ENCODE measurements at regions not wholly inside any gene's neighbourhood (a gene's known extent, or its start where the extent isn't known, plus 50 kb on each side); places are given as distances from the start of the nearest gene placed in this dataset.

DNA sequence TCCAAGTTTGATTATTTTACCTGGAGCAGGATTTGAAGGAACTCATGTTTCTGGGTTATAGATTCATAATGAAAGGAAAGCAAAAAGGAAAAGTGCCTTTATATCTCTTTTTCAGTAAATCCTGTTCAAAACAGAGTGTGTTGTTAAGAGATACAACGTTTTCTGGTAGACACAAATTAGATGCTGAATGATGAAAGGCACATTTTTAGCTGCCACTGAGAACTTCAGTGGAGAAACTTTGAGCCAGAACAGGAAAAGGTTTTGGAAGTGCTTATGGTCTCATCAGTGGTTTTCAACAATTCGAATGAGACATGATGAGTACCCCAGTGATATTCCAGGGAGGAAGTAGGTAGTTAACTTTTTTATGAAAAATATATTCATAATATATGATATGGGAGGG lies 338.0 kb upstream of the C1orf87 start:
- DNase-seq, result no peak

DNA sequence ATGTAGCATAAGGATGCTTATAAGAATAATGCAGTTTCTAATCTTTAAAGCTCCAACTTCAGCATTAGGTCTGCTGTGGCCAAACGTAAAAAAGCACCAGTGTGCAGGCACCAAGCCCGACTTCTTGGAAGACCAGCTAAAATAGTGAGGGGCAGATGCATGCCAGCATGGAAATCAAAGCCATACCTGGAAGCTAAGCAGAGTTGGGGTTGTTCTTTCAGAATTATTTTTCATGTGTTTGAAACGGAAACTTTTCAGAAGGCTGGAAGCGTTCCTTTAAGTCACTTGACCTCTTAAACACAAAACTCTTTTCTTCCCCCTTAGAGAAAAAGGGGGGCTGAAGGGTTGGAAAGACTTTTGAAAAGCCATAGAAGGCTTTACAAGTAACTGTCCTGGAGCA lies 329.2 kb upstream of the C1orf87 start:
- DNase-seq, result no peak

DNA sequence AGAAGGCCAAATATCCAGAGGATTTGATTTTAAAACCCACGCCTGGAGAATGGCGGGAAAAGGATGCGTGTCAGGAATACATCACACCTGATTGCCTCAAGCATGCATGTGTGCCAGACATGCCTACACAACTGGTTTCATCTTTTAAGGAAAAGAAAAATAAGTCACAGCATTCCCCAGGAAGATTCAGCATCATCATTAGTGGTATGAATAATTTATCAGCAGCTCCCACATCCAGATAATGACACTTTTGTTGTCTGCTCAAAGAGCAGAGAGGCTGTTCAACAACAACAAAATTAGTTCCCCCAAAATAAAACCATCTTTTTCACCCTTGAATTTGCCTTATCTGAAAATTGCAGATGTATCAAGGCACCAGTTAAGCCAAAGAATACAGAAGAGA lies 328.6 kb upstream of the C1orf87 start:
- no peak for DNase-seq

DNA sequence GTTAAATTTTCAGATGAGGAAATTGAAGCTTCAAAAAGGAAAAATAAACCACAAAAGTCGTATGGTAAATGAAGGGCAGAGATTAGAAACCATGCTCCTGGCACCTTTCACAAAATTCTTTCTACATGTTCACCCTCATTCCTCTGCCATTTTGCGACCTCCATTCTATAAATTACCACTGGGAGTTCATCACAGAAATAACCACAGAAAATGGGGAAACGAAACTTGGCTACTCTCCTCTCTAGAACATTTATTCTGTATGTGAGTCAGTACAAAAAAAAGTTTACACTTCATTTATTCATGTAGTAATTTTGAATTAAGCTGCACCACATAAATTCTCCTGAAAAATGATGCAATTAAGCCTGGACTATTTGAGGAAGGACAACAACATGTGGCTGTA lies 320.9 kb upstream of the C1orf87 start:
- DNase-seq, result no peak

DNA sequence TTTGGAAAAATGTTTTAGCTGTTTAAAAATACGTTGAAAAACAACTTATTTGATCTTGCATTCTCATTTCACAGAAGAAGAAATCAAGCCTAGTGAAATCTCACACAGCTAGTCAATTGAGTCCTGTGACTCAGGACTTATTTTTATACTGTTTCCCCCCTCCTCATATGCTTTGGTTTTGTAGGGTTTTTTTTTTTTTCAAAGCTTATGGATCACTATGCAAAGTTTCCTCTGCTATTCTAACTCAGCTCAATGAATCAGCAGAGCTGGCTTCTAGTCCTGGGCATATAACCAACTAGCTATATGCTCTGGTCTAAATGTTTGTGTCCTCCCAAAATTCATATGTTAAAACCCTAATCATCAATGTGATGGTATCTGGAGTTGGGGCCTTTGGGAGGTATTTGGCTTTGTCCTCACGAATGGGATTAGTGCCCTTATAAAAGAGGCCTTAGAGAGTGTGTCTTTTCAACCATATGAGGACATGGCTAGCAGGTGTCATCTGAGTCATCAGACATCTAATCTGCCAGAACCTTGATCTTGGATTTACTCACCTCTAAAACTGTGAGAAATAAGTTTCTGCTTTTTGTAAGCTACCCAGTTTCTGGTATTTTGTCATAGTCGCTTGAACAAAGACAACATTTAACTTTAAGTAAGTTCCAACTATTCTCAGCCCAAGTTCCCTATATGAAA lies 317.2 kb upstream of the C1orf87 start:
- no peak for DNase-seq

DNA sequence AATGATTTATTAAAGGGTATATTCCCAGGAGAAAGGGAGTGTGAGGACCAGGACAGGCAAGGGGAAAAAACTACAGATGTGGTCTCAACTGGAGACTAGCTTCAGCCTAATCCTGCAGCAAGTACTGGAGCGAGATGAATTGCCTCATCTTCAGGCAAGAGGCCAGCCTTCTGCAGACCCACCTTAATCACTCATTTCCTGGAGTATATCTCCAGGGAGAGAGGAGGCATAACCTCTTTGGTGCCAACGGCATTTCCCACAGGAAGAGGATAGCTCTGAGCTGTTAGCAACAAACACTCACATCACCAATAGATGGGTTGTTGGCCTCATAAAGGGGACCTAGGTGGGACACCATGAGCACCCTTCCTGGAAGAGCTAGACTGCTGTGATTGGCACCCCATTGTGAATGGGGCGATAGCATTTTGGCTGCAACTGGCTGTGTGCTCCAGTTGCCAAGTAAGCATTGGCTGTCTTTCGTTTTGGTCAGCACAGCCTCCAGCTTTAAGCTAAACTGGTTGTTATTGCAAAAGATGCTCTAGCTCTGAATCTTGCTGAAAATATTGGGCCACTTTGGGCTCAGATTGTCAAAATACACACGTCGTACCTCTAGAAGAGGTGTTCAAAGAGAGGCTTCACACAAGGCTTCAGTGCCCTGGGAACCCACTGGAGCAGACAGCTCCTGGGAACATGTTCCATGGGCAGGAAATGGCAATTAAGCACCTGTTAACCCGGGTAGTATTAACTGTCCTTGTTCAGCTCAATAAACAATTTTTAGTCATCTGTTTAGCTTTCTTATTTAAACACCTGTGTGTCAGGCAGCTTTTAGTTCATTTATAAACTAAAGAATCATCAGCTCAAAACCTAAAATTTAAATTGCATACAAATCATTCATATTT lies 314.8 kb upstream of the C1orf87 start:
- DNase-seq, result no peak

DNA sequence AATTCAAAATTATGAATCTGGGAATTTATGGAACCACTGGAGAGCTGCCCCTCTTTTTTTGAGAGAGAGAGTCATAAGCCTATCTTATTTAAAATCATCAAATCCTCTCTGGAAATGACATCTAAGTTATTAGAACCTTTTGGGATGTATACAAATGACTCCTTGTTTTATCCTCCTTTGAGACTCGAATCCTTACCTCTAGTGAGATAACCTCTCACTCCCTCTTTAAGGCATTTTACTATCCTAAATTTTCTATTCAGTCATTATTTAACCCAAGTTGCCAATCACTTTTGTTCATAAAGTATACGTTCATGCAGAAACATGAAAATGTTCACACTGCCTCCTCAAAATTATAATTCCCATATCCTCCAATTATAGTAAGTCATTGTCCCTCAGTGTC lies 313.6 kb upstream of the C1orf87 start:
- no peak for DNase-seq

DNA sequence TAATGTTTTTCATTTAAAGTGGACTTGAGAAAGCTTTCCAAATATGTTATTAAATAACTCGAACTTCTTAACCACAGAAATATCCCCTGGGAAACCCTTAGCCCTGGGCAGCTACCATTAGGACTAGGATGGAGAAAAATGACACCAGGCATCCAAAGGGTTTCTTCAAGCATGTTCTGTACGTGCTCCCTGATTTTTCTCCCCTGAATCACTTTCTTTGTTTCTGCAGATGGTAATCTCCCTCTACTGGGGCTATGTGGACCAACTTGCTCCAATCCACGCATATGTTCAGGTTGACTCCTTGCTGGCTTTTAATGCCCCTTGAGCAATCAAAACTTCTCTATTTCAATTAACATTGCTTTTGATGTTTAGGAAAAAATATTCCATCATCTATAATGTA lies 312.7 kb upstream of the C1orf87 start:
- no peak for DNase-seq

DNA sequence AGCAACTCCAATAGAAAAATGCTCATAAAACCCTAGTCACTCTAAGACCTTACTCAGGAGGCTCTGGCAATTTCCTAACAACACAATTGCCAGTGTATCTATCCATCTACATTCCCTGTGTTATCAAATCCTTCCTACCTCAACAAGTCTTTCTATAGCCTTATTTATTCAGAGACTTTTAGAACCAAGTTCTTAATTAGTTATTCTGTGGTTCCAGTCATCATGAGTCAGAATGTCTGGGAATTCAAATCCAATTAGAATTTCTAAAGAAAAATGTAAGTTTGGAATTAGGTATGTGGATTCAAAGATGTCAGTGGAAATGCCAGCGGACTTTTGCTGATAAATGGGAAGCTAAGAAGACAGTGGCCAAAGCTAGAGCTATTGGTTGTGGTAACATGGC lies 302.6 kb upstream of the C1orf87 start:
- DNase-seq, result no peak

DNA sequence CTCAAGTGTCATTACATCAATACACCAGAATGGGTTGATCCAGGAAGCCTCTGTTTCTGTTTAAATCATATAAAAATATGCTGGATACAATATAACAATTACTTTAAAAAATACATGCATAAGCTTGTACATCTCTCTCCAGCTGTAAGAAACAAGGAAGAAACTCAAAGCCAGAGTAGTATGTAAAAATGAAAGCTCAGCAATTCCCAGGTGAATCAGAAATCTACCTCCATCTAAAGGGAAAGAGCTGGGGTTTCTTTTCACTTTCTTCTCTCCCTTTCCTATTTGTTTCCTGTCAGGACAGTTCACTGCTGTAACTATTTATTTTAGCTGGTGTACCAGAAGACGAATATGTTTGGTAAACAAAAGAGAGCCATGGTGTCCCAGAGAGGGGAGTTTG lies 301.0 kb upstream of the C1orf87 start:
- DNase-seq, result no peak

DNA sequence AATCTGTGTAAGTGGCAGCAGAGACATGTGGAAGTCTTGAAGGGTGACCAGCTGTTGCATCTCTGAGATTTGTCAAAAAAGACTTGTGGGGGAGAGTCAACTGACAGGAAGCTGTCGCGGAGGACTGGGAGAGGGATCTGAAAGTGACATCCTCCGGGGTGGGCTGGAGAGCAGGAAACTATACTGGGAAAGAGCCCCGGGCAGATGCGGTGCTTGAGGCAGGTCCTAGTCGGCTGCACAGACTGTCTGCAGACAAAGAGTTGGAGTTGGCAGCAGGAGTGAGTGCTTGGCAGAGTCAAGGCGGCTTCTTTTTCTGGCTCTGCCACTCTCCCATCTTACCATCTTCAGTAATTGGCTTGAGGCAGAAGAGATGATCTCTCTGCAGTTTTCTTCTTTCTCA lies 294.0 kb upstream of the C1orf87 start:
- DNase-seq, result no peak

DNA sequence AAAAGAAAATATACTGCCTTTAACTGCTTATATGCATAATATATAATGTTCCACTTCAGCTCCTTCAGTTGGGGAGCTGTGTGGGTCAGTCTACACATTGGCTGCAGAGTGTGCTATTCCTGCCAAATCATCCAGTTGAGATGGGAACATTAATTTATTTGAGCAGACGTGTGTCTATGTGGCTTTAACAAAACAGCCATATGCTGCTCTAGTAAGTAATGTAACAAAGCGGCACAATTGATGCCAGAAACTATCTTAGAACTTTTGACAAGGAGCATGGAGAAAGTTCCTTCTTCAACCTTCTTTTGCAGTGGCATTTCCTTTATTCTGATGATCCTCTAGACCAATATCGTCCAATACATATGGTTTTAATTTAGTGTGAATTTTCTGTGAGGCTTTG lies 285.9 kb upstream of the C1orf87 start:
- DNase-seq, result no peak

DNA sequence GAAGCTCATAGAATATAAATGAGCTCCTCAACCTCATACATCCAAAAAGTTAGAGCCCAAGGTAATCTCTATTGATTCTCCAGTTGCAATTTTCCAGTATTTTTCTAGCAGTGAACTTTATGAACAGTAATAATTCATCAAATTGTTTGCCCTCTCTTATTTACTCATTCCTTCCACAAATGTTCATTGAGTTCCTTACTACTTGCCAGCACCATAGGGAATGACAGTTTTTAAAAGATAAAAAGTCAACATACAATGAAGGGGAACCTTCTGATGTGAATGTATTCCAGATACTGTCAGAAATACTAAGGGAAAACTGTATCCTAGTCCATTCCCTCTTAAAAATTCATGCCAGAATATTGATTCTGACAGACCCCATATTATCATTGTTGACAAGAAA lies 277.0 kb upstream of the C1orf87 start:
- no peak for DNase-seq

DNA sequence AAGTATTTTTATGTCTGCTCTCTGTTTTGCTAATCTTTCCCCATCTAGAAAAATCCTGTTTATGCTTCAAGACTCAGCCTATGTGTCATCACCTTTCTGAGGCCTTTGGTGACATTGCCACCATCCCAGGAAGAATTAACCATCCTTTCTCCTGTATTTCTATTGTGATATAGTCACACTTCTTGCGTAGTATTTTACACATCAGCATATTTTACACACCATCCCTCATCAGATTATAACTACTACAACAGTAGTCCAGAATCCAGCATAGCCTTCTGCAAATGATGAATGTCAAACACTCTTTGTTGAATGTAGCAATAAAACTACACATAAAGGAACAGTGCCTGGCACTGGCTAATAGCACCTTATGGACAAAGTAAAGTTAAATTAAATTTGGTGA lies 275.3 kb upstream of the C1orf87 start:
- DNase-seq, result no peak

DNA sequence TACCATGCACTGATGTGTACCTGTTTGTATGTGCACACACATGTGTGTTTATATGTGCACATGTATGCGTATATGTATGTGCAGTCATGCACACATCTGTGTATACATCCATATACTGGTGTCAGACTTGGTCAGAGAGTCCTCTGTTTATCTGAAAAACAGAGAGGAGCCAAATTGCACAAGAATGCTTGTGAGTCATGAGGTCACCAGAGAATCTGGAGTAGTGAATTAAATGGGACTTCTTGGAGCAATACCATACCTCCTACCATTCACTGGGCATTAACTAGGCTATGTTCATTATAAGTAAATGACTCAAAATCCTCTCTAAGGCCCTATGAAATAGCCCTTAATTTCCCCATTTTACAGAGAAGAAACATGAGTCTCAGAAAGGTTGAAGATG lies 272.1 kb upstream of the C1orf87 start:
- DNase-seq, result no peak

DNA sequence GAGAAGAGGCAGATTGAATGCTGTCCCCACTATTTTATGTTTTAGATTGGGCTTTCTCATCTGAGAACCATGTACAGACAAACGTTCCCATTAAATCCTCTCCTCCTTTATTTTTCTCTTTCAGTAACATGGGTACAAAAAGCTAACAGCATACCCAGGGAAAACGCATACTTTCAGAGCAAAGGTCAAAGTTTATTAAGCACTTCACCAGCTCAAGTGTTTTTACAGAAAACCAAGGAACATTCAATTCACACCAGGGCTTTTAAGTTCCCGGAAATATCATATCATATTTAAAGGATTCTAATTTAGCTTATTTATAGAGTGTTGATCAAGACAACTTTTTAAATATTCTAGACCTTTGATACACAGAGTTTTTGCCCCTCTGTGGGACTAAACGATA lies 271.5 kb upstream of the C1orf87 start:
- DNase-seq, result no peak

DNA sequence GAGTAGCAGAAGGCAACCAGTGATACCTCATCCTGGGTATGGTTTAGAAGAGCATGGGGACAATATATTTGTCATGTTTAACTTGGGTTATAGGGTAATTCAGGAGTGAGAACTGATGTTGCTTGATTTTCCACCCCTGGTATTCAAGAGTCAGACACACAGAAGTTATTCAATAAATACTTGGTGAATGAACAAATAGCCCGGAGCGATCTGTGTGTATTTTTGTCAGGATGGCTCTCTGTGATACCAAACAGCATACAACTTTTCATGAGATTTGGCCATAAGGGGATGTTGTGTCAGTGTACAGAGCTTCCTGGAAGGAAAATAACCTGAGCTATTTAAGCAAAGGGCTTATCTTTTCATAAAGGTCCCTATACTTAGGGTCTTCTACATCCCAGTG lies 270.2 kb upstream of the C1orf87 start:
- DNase-seq, result no peak

DNA sequence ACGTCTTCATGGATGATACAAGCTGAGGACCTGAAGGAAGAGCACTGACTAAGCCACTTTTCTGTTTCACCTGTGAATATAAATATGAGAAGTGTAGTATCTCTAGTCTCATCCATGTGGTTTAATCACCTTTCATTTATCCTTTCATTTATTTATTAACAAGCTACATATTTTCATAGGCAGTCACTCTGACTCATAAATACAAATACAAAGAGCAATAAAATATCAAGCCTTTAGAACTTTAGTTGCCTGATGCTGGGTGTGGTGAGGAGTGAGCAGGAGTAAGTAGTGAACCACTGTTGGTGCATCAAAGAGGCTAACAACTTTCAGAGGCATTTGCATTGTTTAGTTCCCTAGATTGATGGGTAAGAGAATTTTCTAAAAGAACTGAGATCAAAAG lies 269.0 kb upstream of the C1orf87 start:
- no peak for DNase-seq

DNA sequence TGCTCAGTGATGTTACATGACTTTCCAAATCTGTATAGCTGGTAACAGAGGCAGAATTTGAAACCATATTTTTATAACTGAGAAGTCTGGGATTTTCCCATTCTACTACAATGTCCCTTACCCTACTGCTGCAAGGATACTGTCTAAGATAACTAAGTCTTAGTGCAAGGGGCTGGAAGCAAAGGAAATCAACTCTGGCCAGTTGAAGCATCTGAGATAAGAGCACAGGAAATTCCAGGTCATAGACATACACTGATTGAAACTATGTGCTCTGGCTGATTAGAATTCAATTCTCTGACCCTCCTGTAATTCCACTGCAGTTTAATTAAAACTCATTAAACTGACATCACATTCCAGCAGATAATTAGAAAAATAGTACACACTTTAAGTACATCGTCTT lies 267.7 kb upstream of the C1orf87 start:
- DNase-seq, result no peak

DNA sequence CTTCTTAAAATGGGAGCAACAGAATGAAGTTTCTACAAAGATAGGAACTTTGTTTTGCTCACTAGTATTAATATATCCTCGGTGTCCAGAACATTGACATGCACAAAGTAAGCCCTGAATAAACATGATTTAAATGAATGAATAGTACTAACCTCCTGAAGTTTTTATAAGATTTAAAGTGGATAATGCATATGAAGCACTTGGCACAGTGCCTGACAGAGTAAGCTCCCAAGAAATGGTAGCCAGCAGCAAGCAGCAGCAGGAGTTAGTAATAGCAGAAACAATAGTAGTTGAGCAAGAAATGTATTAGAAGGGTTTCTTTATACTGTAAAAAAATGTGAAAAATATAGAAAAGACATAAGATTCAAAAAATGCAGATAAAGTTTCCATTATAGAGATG lies 258.1 kb upstream of the C1orf87 start:
- DNase-seq, result no peak

DNA sequence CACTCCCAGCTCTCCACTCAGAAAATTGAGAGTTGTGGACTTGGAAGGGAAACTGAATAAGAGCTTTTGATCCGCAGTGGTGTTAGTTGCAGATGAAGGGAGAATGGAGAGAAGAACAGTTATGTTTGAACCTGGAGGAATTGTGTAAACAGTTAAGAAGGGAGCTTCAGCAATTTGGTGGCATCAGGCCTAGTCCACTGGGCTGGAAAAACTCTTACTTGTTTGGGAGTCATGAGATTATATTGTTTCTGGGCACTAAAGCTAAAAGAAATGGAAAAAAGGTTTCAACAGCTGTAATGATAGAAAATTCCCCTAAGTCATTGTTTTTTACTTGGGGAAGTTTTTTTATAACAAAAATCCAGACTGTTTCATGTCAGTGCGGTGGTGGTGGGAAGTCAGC lies 256.1 kb upstream of the C1orf87 start:
- no peak for DNase-seq

DNA sequence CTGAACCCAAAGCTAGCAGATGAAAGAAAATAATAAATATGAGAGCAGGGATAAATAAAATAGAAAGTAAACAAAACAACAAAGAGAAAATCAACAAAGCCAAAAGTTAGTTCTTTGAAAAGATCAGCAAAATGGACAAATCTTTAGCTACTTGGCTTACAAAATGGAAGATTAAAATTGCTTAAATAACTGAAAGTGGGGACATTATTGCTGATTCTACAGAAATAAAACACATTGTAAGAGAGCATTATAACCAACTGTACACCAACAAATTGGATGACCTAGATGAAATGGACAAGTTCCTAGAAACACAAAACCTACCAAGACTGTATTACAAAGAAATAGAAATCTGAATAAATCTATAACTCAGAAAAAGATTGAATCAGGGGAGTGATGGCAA lies 238.3 kb upstream of the C1orf87 start:
- no peak for DNase-seq

DNA sequence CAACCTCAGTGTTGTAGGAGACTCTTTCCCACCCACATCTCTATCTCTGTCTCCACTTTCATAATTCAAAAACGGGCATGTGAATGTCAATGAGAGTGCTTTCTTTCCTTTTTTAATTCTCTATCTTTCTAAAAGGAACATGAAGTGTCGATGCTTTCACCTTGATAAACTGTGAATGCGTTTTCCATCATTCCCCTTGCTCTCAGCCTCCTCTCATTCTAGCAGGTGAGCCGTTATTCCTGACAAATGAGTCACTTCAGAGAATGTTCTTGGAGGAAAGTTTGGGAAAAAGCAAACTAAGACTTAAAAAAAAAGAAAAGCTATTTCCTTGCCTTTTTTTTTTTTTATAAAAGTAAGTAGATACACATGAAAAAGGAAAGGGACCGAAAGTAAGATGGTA lies 226.0 kb upstream of the C1orf87 start:
- no peak for DNase-seq

DNA sequence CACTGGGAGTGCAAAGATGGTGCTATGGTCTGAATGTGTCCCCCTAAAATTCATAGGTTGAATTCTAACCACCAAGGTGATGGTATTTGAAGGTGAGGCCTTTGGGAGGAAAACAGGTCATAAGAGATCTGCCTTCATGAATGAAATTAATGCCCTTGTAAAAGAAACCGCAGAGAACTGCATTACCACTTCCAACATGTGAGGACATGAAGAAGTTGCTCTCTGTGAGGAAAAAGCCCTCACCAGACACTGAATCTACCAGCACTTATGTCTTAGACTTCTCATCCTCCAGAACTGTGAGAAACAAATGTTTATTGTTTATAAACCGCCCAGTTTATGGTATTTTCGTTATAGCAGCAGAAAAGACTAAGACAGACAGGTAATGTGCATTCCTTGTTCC lies 224.7 kb upstream of the C1orf87 start:
- DNase-seq, result no peak

DNA sequence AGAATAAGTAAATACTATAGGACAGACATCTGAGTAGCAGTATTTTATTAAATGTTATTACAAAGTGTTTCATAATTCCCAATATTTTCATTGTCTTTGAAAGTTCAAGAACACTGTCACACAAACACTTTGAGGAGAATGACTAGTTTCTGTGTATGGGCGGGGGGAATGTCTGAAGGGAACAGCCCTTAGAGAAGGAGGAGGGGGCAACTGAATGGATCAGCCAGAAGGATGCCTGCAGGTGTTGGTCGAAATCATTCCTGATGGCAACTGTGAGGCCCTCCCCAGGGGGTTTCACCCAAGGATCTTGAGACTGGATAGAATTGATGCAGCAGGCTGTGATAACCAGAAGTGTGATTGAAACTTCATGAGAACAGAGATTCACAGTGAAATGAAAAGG lies 223.2 kb upstream of the C1orf87 start:
- no peak for DNase-seq

Data from activated CD4-positive, alpha-beta T cell treated with anti-CD3 and anti-CD28 coated beads, Interleukin-2, amount 50 U/mL, for 4 hours (primary cell).